ENCODE measurements at regions not wholly inside any gene's neighbourhood (a gene's known extent, or its start where the extent isn't known, plus 50 kb on each side); places are given as distances from the start of the nearest gene placed in this dataset.
A peak's percentile ranks its signal among the peaks of the same experiment; 100 is the strongest.

- no peak for DNase-seq
These were observed 359.2 kb downstream of the IRS2 start for GRCh38 chr13:109427148-109427547.

- no peak for DNase-seq
These were observed 359.7 kb downstream of the IRS2 start for GRCh38 chr13:109426690-109426990.

DNA sequence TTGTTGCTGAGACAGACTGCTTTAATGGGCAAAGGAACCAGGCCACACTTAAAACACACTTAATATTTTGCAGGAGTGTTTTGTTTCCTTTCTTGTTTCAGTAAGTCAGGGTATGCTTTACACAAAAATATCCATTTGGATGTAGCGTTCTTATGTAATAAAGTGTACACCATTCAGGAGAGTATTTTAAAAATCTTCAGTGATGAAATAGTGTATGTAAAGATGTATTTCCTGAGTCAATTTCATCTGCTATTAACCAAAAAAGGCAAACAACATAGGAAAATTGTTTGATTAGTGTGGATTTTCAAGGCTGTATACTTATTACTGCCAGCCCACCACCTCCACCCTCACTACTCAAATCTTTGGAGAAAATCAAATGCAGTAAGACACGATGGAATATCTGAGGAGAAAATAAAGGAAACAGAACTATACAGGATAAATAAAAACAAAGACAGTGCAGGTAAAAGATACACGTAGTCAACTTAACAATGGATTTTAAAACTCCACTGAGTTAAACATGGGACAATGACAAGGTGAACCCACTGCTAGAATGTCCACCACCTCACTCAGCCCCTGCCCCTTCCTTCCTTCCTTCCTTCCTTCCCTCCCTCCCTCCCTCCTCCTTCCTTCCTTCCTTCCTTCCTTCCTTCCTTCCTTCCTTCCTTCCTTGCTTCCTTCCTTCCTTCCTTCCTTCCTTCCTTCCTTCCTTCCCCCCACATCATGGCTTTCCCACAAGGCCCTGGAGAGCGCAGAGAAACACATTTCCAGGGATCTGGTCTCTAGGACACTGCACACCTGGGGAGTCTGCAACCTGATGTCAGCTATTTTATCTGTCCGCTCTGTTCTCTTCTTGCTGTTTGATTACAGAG lies 360.3 kb downstream of the IRS2 start:
- DNase-seq: no peak

DNA sequence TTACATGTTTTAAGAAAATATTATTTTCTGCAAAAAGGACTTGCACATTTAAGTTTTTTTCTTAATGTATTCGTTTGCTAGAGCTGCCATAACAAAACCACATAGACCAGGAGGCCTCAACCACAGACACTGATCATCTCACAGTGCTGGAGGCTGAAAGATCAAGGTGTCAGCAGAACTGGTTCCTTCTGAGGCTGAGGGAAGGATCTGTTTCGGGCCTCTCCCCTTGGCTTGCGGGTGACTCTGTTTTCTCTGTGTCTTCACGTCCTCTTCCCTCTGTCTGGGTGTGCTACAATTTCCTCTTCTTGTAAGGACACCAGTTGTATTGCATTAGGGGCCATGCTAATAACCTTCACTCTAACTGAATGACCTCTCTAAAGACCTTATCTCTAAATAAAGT lies 364.2 kb downstream of the IRS2 start:
- peak; percentile 70 for DNase-seq

GRCh38 chr13:109419896-109420295 lies 366.5 kb downstream of the IRS2 start:
- no peak for DNase-seq

- DNase-seq: peak; percentile 19
These were observed 368.3 kb downstream of the IRS2 start for GRCh38 chr13:109418111-109418510.

GRCh38 chr13:109416001-109416400 lies 370.4 kb downstream of the IRS2 start:
- no peak for DNase-seq

DNA sequence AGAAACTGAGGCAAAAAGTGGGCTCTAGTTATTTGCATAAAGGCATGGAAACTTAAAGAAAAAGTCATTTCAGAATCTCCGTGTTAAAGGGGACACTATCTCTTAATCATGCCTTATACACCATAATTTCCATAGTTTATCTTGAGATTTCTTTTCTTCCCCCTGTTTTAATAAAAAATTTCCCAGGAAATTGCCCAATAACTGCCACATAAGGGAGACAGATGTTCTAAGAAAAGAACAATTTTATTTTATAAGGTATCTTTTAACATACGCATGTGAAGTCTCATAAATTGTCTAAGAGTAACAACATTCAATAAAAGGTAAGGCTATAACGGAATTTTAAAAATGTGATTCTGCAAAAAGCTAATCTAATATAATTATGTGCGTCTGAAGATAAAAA lies 371.3 kb downstream of the IRS2 start:
- DNase-seq: no peak

- DNase-seq: peak; percentile 66
These were observed 374.0 kb downstream of the IRS2 start for GRCh38 chr13:109412283-109412901.

DNA sequence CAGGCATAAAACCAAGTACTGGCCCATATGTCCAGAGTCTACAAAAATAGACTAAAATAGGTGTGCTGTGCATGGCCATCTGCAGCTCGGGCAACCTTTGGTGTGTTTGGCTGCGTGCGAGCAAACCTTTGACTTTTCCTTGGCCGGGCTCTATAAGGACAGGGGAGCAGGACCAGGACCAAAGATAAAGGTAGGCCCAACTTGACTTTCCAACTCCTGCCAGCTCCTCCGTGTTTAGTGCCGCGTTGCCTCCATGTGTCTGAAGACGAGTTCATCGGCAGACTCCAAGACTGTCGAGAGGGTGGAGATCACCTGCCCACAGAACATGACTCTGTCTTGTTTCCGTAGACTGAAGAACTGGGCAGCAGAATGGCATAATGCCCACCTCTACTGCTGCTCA lies 375.5 kb downstream of the IRS2 start:
- no peak for DNase-seq

GRCh38 chr13:109408591-109409382 lies 377.6 kb downstream of the IRS2 start:
- DNase-seq: no peak

DNA sequence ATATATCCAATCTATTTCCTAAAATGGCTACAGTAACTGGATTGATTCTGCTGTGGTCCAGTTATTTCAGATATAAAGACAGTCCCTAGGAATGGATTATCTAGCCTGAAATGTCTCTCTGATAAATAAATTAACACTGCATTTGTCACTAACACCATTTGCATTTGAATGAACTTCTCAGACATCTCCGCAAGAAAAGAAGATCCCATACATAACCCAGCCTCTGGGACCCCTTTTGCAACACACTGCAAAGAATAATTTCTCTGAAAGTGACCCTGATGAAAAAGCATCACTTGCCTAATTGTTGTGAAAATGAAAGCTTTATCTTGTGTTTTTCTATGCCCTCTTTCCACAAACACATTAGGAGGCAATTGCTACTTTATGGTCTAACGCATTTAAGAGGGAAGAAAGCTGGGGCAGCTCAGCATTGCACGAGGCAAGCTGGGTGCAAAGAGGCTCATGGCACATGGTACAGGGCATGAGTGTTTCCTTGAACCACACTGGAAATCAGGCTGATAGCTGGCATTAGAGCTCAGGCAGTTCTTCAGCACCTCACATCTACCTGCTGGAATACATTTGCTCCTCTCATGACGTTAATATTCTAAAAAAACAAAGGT lies 379.9 kb downstream of the IRS2 start:
- DNase-seq: no peak

DNA sequence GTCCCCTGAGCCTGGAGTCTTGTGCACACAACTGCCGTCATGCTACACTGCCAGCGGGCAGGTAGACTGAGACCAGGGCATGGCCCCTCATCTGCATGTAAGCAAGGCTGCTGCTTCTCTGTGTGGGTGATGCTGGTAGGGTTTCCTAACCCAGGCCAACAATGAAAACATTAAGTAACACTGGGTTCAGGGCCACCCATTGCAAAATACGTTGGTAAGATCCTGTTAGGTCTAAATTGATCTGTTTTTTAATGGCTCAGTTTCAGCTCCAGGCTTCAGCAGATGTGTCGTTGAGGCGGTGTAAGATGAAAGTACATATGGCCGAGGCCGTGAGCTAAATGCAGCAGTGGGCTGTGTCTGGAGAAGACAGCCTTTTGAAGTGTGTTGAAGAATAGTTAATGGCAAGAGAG lies 383.4 kb downstream of the IRS2 start:
- DNase-seq: peak; percentile 97

- DNase-seq: no peak
These were observed 384.5 kb downstream of the IRS2 start for GRCh38 chr13:109401891-109402290.

DNA sequence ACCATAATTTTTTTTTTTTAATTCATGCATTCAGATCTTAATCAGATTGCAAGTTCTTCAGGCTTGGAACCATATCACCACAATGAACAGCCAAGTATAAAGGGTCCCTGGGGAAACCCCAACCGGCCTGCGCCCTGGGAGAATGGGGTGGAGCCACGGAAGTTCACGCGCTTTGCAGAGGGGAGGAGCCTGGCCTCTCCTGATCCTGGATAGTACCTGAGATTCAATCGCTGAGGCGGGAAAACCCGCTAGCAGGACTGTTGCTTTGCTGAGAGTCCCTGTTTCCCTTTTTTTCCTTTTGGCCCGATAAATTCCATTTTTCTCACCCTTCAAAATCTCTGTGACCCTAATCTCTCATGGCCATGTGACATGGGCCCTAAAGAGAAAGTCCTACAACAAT lies 385.1 kb downstream of the IRS2 start:
- no peak for DNase-seq

DNA sequence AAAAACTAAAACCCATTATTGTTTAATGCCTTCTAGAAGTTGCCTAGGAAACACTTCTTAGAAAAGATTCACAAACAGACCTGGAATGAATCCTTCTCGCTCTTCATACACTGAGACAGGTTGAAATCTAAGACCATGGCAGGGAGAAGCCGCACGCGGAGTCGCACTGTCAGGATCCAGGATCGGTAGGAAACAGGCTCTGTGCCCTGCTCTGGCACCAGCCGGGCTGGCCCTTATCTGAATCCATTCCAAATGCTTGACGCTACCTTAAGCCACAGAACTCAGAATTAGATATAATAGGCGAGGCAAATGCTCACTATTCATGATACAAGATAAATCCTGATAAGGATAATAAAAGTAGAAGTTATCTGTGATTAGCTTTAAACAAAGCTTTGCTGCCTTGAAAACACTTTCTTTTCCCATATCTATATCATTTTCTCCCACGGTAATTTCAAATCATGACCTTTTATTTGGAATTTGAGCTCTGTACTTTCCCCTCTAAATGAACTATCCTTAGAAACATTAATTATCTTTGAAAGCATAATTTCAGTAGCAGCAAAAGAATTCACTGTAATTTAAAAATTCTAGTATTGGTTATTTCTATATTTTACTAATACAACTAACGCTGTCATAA lies 385.6 kb downstream of the IRS2 start:
- DNase-seq: no peak

GRCh38 chr13:109400209-109400608 lies 386.2 kb downstream of the IRS2 start:
- peak; percentile 97 for DNase-seq

- peak; percentile 98 for DNase-seq
These were observed 388.3 kb downstream of the IRS2 start for GRCh38 chr13:109398071-109398470.

- DNase-seq: no peak
These were observed 389.1 kb downstream of the IRS2 start for GRCh38 chr13:109397285-109397684.

- DNase-seq: no peak
These were observed 390.1 kb downstream of the IRS2 start for GRCh38 chr13:109396266-109396665.

GRCh38 chr13:109395014-109395413 lies 391.4 kb downstream of the IRS2 start:
- DNase-seq: no peak

DNA sequence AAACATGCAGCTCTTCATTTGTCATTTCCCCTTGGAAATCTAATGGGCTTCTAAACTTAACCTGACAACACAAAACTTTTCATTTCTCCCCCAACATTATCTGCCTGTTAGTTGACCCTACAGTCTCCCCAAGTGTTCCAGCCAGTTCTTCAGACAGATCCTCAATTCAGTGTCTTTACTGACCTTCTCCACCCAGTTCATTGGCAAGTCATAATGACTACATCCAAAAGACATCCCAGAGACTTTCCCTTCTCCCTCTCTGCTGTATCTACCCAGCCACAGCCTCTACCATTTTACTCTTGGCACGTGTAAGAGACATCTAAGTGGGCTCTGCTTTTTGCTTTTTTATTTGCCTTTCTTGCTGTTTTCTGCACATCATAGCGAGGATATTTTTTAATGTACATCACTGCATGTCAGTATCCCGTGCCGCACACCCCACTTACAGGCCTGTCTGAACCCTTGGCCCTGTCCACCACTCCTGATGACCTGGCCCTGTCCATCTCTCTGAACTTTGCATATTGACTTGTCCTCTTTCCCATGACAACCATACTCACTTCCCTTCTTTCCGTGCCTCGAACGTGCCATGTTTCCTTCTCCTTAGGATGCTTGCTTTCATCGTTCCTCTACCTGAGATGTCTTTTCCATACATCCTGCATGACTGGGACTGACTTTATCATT lies 391.9 kb downstream of the IRS2 start:
- no peak for DNase-seq

All from GF-D8 (cell line).